ENCODE measurements at regions not wholly inside any gene's neighbourhood (a gene's known extent, or its start where the extent isn't known, plus 50 kb on each side); places are given as distances from the start of the nearest gene placed in this dataset.

GRCh38 chr2:190744041-190744440, 95.2 kb downstream of the NAB1 start:
- TF ChIP-seq, protein P1, sequence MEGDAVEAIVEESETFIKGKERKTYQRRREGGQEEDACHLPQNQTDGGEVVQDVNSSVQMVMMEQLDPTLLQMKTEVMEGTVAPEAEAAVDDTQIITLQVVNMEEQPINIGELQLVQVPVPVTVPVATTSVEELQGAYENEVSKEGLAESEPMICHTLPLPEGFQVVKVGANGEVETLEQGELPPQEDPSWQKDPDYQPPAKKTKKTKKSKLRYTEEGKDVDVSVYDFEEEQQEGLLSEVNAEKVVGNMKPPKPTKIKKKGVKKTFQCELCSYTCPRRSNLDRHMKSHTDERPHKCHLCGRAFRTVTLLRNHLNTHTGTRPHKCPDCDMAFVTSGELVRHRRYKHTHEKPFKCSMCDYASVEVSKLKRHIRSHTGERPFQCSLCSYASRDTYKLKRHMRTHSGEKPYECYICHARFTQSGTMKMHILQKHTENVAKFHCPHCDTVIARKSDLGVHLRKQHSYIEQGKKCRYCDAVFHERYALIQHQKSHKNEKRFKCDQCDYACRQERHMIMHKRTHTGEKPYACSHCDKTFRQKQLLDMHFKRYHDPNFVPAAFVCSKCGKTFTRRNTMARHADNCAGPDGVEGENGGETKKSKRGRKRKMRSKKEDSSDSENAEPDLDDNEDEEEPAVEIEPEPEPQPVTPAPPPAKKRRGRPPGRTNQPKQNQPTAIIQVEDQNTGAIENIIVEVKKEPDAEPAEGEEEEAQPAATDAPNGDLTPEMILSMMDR (conservative IDR thresholded peaks at IDR 0.05 in 1 of 2, IDR thresholded peaks at IDR 0.05 in 1 of 2; ENCODE audit: extremely low read depth in 1 of 2, insufficient read depth in 1 of 2, low read depth in 1 of 2, low read length in 2 of 2) = no peak
- TF ChIP-seq EZH2 (IDR thresholded peaks at IDR 0.05; ENCODE audit: borderline replicate concordance, low read length) = no peak
